GM12878 (cell line): ENCODE measurements at regions not wholly inside any gene's neighbourhood (a gene's known extent, or its start where the extent isn't known, plus 50 kb on each side); places are given as distances from the start of the nearest gene placed in this dataset.

Experiments used
- ATAC-seq: fragments of 200-7000 bp; cut with Tn5 transposase; 3 replicates; pipeline ENCODE4 v1.9.1; 2020; ENCODE audit warnings: mild to moderate bottlenecking, moderate library complexity
- BruUV-seq: library from RNA; stranded (reverse); fragments of 400-500 nt; replicated peaks from 2 replicates; lab custom pipeline; 2021; lab: Mats Ljungman, UMichigan
- CTCF ChIA-PET: fragments of 300-600 bp; sonication (Branson Sonifier 250); formaldehyde crosslinking; extraction: SDS; loops from one replicate; lab custom pipeline; 2021; ENCODE audit warnings: inconsistent platforms; lab: Yijun Ruan, JAX
- POLR2A ChIA-PET: fragments of 350-600 bp; formaldehyde crosslinking; extraction: SDS; loops from one replicate; lab custom pipeline; 2021; ENCODE audit warnings: inconsistent platforms; lab: Charles Lee
- RAD21 ChIA-PET: fragments of 300-600 bp; sonication (Branson Sonifier 250); formaldehyde crosslinking; loops from one replicate; lab custom pipeline; 2023; ENCODE audit warnings: antibody characterized with exemption; ENCODE audit not compliant: unreplicated experiment; lab: Charles Lee
- SMC1A ChIA-PET: fragments of 300-600 bp; sonication (Branson Sonifier 250); formaldehyde crosslinking; loops from one replicate; lab custom pipeline; 2023; ENCODE audit not compliant: unreplicated experiment, uncharacterized antibody; lab: Charles Lee
- DNase-seq: peaks from one replicate; pipeline ENCODE4 v3.0.0-alpha.2; 2011; ENCODE audit warnings: low read depth, low spot score
- FAIRE-seq: peaks from 3 replicates; lab custom pipeline; 2011; peaks lifted over from hg19 to GRCh38; lab: Jason Lieb, UNC
- H2AFZ ChIP-seq: 2 replicates; pipeline ENCODE4 v1.6.0; 2011; ENCODE audit warnings: low read depth, low read length, control low read depth; ENCODE audit not compliant: control insufficient read depth
- H3K27ac ChIP-seq: 2 replicates; pipeline ENCODE4 v1.5.1; 2011; ENCODE audit warnings: control low read depth; ENCODE audit not compliant: control insufficient read depth, insufficient read depth
- H3K27me3 ChIP-seq, 2 experiments: replicated peaks in 1 of 2; 2 replicates each; pipeline versions ENCODE4 v1.6.0 to v1.6.1; 2011; ENCODE audit warnings: low read length in 1 of 2; ENCODE audit not compliant: control insufficient read depth in 2 of 2, insufficient read depth in 2 of 2
- H3K36me3 ChIP-seq, 2 experiments: 2 replicates each; pipeline ENCODE4 v1.5.1; 2011; ENCODE audit warnings: low read length in 1 of 2; ENCODE audit not compliant: control insufficient read depth in 2 of 2, insufficient read depth in 2 of 2
- H3K4me1 ChIP-seq: 2 replicates; pipeline ENCODE4 v1.6.1; 2011; ENCODE audit warnings: mild to moderate bottlenecking, low read length, moderate library complexity, mixed read lengths; ENCODE audit not compliant: control insufficient read depth, insufficient read depth
- H3K4me2 ChIP-seq: 2 replicates; pipeline ENCODE4 v1.6.0; 2011; ENCODE audit warnings: control low read depth; ENCODE audit not compliant: control insufficient read depth, insufficient read depth
- H3K4me3 ChIP-seq: fragments of 200-600 bp; sonication (generic); 2 replicates; pipeline ENCODE4 v1.5.1; 2016
- H3K79me2 ChIP-seq: 2 replicates; pipeline ENCODE4 v1.6.0; 2011; ENCODE audit warnings: low read length; ENCODE audit not compliant: control insufficient read depth, insufficient read depth
- H3K9ac ChIP-seq: 2 replicates; pipeline ENCODE4 v1.8.0; 2011; ENCODE audit warnings: low read length, control low read depth, mixed read lengths; ENCODE audit not compliant: control insufficient read depth, insufficient read depth
- H3K9me3 ChIP-seq: replicated peaks from 3 replicates; pipeline ENCODE4 v1.5.1; 2011; ENCODE audit warnings: mild to moderate bottlenecking, low read length; ENCODE audit not compliant: control insufficient read depth, insufficient read depth
- H4K20me1 ChIP-seq: 2 replicates; pipeline ENCODE4 v1.6.0; 2011; ENCODE audit not compliant: control insufficient read depth, insufficient read depth
- ATF2 ChIP-seq: IDR thresholded peaks from 2 replicates; pipeline ENCODE4 v1.6.1; 2012; ENCODE audit warnings: low read length, inconsistent platforms
- BRCA1 ChIP-seq: IDR thresholded peaks from 2 replicates; pipeline ENCODE4 v1.6.1; 2011; ENCODE audit warnings: low read depth, low read length, improper control_type of control experiment
- E4F1 ChIP-seq: fragments of 450-650 bp; IDR thresholded peaks from 2 replicates; pipeline ENCODE4 v1.6.1; 2018; ENCODE audit warnings: borderline replicate concordance, mild to moderate bottlenecking; ENCODE audit not compliant: partially characterized antibody
- GATAD2B ChIP-seq: fragments of 450-650 bp; conservative IDR thresholded peaks from 2 replicates; pipeline ENCODE4 v1.6.1; 2017; ENCODE audit warnings: low read depth, mild to moderate bottlenecking, moderate library complexity
- KDM1A ChIP-seq: fragments of 200-600 bp; sonication (generic); IDR thresholded peaks from 2 replicates; pipeline ENCODE4 v1.6.1; 2016; ENCODE audit warnings: borderline replicate concordance
- NBN ChIP-seq: fragments of 450-650 bp; IDR thresholded peaks from 2 replicates; pipeline ENCODE4 v1.6.1; 2016
- NFXL1 ChIP-seq: fragments of 450-650 bp; IDR thresholded peaks from 2 replicates; pipeline ENCODE4 v1.6.1; 2017; ENCODE audit warnings: antibody characterized with exemption, mild to moderate bottlenecking, borderline replicate concordance
- NFYA ChIP-seq: IDR thresholded peaks from 2 replicates; pipeline ENCODE4 v1.6.1; 2011; ENCODE audit warnings: low read depth, mild to moderate bottlenecking, low read length, improper control_type of control experiment, borderline replicate concordance
- PBX3 ChIP-seq: IDR thresholded peaks from 2 replicates; pipeline ENCODE4 v1.6.1; 2011; ENCODE audit warnings: mild to moderate bottlenecking, low read depth, low read length, moderate library complexity; ENCODE audit not compliant: insufficient replicate concordance
- PKNOX1 ChIP-seq: fragments of 450-650 bp; IDR thresholded peaks from 2 replicates; pipeline ENCODE4 v1.6.1; 2016; ENCODE audit warnings: mild to moderate bottlenecking
- STAT3 ChIP-seq: IDR thresholded peaks from 2 replicates; pipeline ENCODE4 v1.6.1; 2011; ENCODE audit warnings: low read depth, low read length, improper control_type of control experiment
- WGBS: methylation state at CpG from one replicate; pipeline ENCODE4 v1.1.6; 2016; ENCODE audit warnings: low lambda C conversion rate; ENCODE audit not compliant: insufficient replicate concordance, insufficient coverage; ENCODE audit errors: missing lambda C conversion rate; 5-methylcytosine and 5-hydroxymethylcytosine counted together
- in situ Hi-C: fragments of 300-500 bp; cut with MboI; formaldehyde crosslinking; loops from 9 replicates; pipeline ENCODE4 v1.14.3; 2018; ENCODE audit warnings: mixed read lengths
- intact Hi-C: fragments of 100-400 bp; cut with micrococcal nuclease; formaldehyde crosslinking; loops from one replicate; pipeline ENCODE4 v1.14.2; 2022; ENCODE audit not compliant: unreplicated experiment

- POLR2A ChIA-PET, result interaction anchor here (1.4 kb wide), 1 partner anchor 84 kb away, joined by 5 read pairs; no protein-coding TSS in a partner anchor
- FAIRE-seq, result no peak
- 82% methylated on average over 6 of the region's 6 CpGs for WGBS
- no peaks in the 10 kb centered on the region for H3K27me3 ChIP-seq
- BruUV-seq, result no TSS peak
- RAD21 ChIA-PET, result interaction anchor here (6.2 kb wide), 1 partner anchor 85 kb away, joined by 156 read pairs; the partner anchor contains the start of gene SDC1
- no peak overlapping the region for H3K9ac ChIP-seq
- H3K4me2 ChIP-seq, result no peak overlapping the region
- in situ Hi-C loops (no loop called here), intact Hi-C loops (loop anchor here (5.0 kb wide), 1 partner anchor 34 kb away; no protein-coding TSS in a partner anchor)
- no peak for TF ChIP-seq GATAD2B
- no peak for TF ChIP-seq NFYA
- no peak for TF ChIP-seq NBN
- no peak for TF ChIP-seq ATF2
- TF ChIP-seq BRCA1, result no peak
- TF ChIP-seq PKNOX1, result no peak
- TF ChIP-seq STAT3, result no peak
- TF ChIP-seq KDM1A, result no peak
- TF ChIP-seq E4F1, result no peak
- no peak for TF ChIP-seq NFXL1
- TF ChIP-seq PBX3, result no peak
- TF ChIP-seq, all 136 proteins: peak for 0
- CTCF ChIA-PET, result interaction anchor here (0.6 to 19.7 kb wide), 5 partner anchors 9 to 187 kb away, joined by 3 to 284 read pairs (median 4); partner anchors contain the start of gene SDC1
- no peak overlapping the region for H3K27ac ChIP-seq
- no peaks in the 10 kb centered on the region for H3K36me3 ChIP-seq
- no peak overlapping the region for H3K4me3 ChIP-seq
- H4K20me1 ChIP-seq, result no peaks in the 10 kb centered on the region
- DNase-seq, result no peak
- H3K79me2 ChIP-seq, result no peaks in the 10 kb centered on the region
- SMC1A ChIA-PET, result interaction anchor here (0.9 to 17.0 kb wide), 7 partner anchors 9 to 85 kb away, joined by 3 to 191 read pairs (median 5); partner anchors contain the start of gene SDC1
- H3K4me1 ChIP-seq, result peaks cover 2% of the 10 kb centered on the region; the same call in 1 of the 2 replicates
- no peak overlapping the region for H2AFZ ChIP-seq
- no peak for ATAC-seq
- H3K9me3 ChIP-seq, result no peaks in the 10 kb centered on the region
These were observed 86.2 kb downstream of the SDC1 start for GRCh38 chr2:20138696-20139095.
